ENCODE measurements at regions not wholly inside any gene's neighbourhood (a gene's known extent, or its start where the extent isn't known, plus 50 kb on each side); places are given as distances from the start of the nearest gene placed in this dataset.

- no peaks in the 10 kb centered on the region for H3K9me3 ChIP-seq (ENCODE audit: control insufficient read depth, low read depth, low read length)
- no peaks in the 10 kb centered on the region for H3K36me3 ChIP-seq (ENCODE audit: control insufficient read depth, insufficient read depth, low read length)
- DNase-seq: no peak
- H3K4me3 ChIP-seq (ENCODE audit: low read length): no peak overlapping the region
- H3K27ac ChIP-seq (ENCODE audit: low read length): no peak overlapping the region
- H3K4me1 ChIP-seq (ENCODE audit: control insufficient read depth, insufficient read depth, low read length): no peaks in the 10 kb centered on the region
- no peaks in the 10 kb centered on the region for H3K27me3 ChIP-seq (ENCODE audit: control insufficient read depth, insufficient read depth, low read length)
Observed at GRCh38 chr2:59149271-59149670, 908.1 kb upstream of the FANCL start.

GRCh38 chr2:59112258-59112657, 871.1 kb upstream of the FANCL start:
- H3K36me3 ChIP-seq (ENCODE audit: control insufficient read depth, insufficient read depth, low read length): no peaks in the 10 kb centered on the region
- no CpG with 5 or more reads among the region's 1 CpG for WGBS (ENCODE audit: insufficient coverage, low lambda C conversion rate)
- no peak overlapping the region for H3K27ac ChIP-seq (ENCODE audit: low read length)
- no peak overlapping the region for H3K4me3 ChIP-seq (ENCODE audit: low read length)
- no peaks in the 10 kb centered on the region for H3K4me1 ChIP-seq (ENCODE audit: control insufficient read depth, insufficient read depth, low read length)
- no peak for DNase-seq
- H3K27me3 ChIP-seq (ENCODE audit: control insufficient read depth, insufficient read depth, low read length): no peaks in the 10 kb centered on the region
- H3K9me3 ChIP-seq (ENCODE audit: control insufficient read depth, low read depth, low read length): no peaks in the 10 kb centered on the region

GRCh38 chr2:59096973-59097372, 855.8 kb upstream of the FANCL start:
- Histone ChIP-seq H3K36me3 (ENCODE audit: control insufficient read depth, insufficient read depth, low read length) (no peaks in the 10 kb centered on the region), H3K27me3 (ENCODE audit: control insufficient read depth, insufficient read depth, low read length) (no peaks in the 10 kb centered on the region), H3K4me3 (ENCODE audit: low read length) (no peak overlapping the region), H3K9me3 (ENCODE audit: control insufficient read depth, low read depth, low read length) (peaks cover 3% of the 10 kb centered on the region), H3K27ac (ENCODE audit: low read length) (no peak overlapping the region), H3K4me1 (ENCODE audit: control insufficient read depth, insufficient read depth, low read length) (no peaks in the 10 kb centered on the region)
- no peak for DNase-seq
- no CpG with 5 or more reads among the region's 2 CpGs for WGBS (ENCODE audit: insufficient coverage, low lambda C conversion rate)

GRCh38 chr2:59093571-59093970, 852.4 kb upstream of the FANCL start:
- DNase-seq: no peak
- H3K27me3 ChIP-seq (ENCODE audit: control insufficient read depth, insufficient read depth, low read length): no peaks in the 10 kb centered on the region
- H3K36me3 ChIP-seq (ENCODE audit: control insufficient read depth, insufficient read depth, low read length): no peaks in the 10 kb centered on the region
- WGBS (ENCODE audit: insufficient coverage, low lambda C conversion rate): 95% methylated on average over 3 of the region's 4 CpGs
- no peaks in the 10 kb centered on the region for H3K4me1 ChIP-seq (ENCODE audit: control insufficient read depth, insufficient read depth, low read length)
- peaks cover 3% of the 10 kb centered on the region for H3K9me3 ChIP-seq (ENCODE audit: control insufficient read depth, low read depth, low read length)
- H3K4me3 ChIP-seq (ENCODE audit: low read length): no peak overlapping the region
- no peak overlapping the region for H3K27ac ChIP-seq (ENCODE audit: low read length)

- 100% methylated on average over 1 of the region's 6 CpGs for WGBS (ENCODE audit: insufficient coverage, low lambda C conversion rate)
- no peak for DNase-seq
- H3K36me3 ChIP-seq (ENCODE audit: control insufficient read depth, insufficient read depth, low read length): no peaks in the 10 kb centered on the region
- H3K9me3 ChIP-seq (ENCODE audit: control insufficient read depth, low read depth, low read length): no peaks in the 10 kb centered on the region
- no peaks in the 10 kb centered on the region for H3K4me1 ChIP-seq (ENCODE audit: control insufficient read depth, insufficient read depth, low read length)
- H3K4me3 ChIP-seq (ENCODE audit: low read length): no peak overlapping the region
- no peak overlapping the region for H3K27ac ChIP-seq (ENCODE audit: low read length)
- no peaks in the 10 kb centered on the region for H3K27me3 ChIP-seq (ENCODE audit: control insufficient read depth, insufficient read depth, low read length)
Observed at GRCh38 chr2:59084326-59084725, 843.2 kb upstream of the FANCL start.

GRCh38 chr2:59083075-59083828, 842.1 kb upstream of the FANCL start:
- H3K27ac ChIP-seq (ENCODE audit: low read length): no peak overlapping the region
- no peaks in the 10 kb centered on the region for H3K36me3 ChIP-seq (ENCODE audit: control insufficient read depth, insufficient read depth, low read length)
- H3K9me3 ChIP-seq (ENCODE audit: control insufficient read depth, low read depth, low read length): no peaks in the 10 kb centered on the region
- no peak overlapping the region for H3K4me3 ChIP-seq (ENCODE audit: low read length)
- no peak for DNase-seq
- no peaks in the 10 kb centered on the region for H3K4me1 ChIP-seq (ENCODE audit: control insufficient read depth, insufficient read depth, low read length)
- no CpG with 5 or more reads among the region's 5 CpGs for WGBS (ENCODE audit: insufficient coverage, low lambda C conversion rate)
- H3K27me3 ChIP-seq (ENCODE audit: control insufficient read depth, insufficient read depth, low read length): no peaks in the 10 kb centered on the region

GRCh38 chr2:59082657-59083056, 841.5 kb upstream of the FANCL start:
- H3K4me1 ChIP-seq (ENCODE audit: control insufficient read depth, insufficient read depth, low read length): no peaks in the 10 kb centered on the region
- no peaks in the 10 kb centered on the region for H3K36me3 ChIP-seq (ENCODE audit: control insufficient read depth, insufficient read depth, low read length)
- H3K27me3 ChIP-seq (ENCODE audit: control insufficient read depth, insufficient read depth, low read length): no peaks in the 10 kb centered on the region
- no peak overlapping the region for H3K4me3 ChIP-seq (ENCODE audit: low read length)
- DNase-seq: no peak
- no peaks in the 10 kb centered on the region for H3K9me3 ChIP-seq (ENCODE audit: control insufficient read depth, low read depth, low read length)
- no peak overlapping the region for H3K27ac ChIP-seq (ENCODE audit: low read length)
- 60% methylated on average over 1 of the region's 5 CpGs for WGBS (ENCODE audit: insufficient coverage, low lambda C conversion rate)

GRCh38 chr2:59080451-59081181, 839.5 kb upstream of the FANCL start:
- Histone ChIP-seq H3K4me3 (ENCODE audit: low read length) (no peak overlapping the region), H3K4me1 (ENCODE audit: control insufficient read depth, insufficient read depth, low read length) (no peaks in the 10 kb centered on the region), H3K36me3 (ENCODE audit: control insufficient read depth, insufficient read depth, low read length) (no peaks in the 10 kb centered on the region), H3K9me3 (ENCODE audit: control insufficient read depth, low read depth, low read length) (no peaks in the 10 kb centered on the region), H3K27ac (ENCODE audit: low read length) (no peak overlapping the region), H3K27me3 (ENCODE audit: control insufficient read depth, insufficient read depth, low read length) (no peaks in the 10 kb centered on the region)
- 73% methylated on average over 3 of the region's 4 CpGs for WGBS (ENCODE audit: insufficient coverage, low lambda C conversion rate)
- DNase-seq: no peak

- DNase-seq: no peak
- no peaks in the 10 kb centered on the region for H3K9me3 ChIP-seq (ENCODE audit: control insufficient read depth, low read depth, low read length)
- H3K4me3 ChIP-seq (ENCODE audit: low read length): no peak overlapping the region
- no CpG with 5 or more reads among the region's 6 CpGs for WGBS (ENCODE audit: insufficient coverage, low lambda C conversion rate)
- H3K27ac ChIP-seq (ENCODE audit: low read length): no peak overlapping the region
- no peaks in the 10 kb centered on the region for H3K4me1 ChIP-seq (ENCODE audit: control insufficient read depth, insufficient read depth, low read length)
- no peaks in the 10 kb centered on the region for H3K36me3 ChIP-seq (ENCODE audit: control insufficient read depth, insufficient read depth, low read length)
- H3K27me3 ChIP-seq (ENCODE audit: control insufficient read depth, insufficient read depth, low read length): no peaks in the 10 kb centered on the region
Observed at GRCh38 chr2:59077981-59078531, 836.9 kb upstream of the FANCL start.

- Histone ChIP-seq H3K36me3 (ENCODE audit: control insufficient read depth, insufficient read depth, low read length) (no peaks in the 10 kb centered on the region), H3K27me3 (ENCODE audit: control insufficient read depth, insufficient read depth, low read length) (no peaks in the 10 kb centered on the region), H3K27ac (ENCODE audit: low read length) (no peak overlapping the region), H3K4me3 (ENCODE audit: low read length) (no peak overlapping the region), H3K4me1 (ENCODE audit: control insufficient read depth, insufficient read depth, low read length) (no peaks in the 10 kb centered on the region), H3K9me3 (ENCODE audit: control insufficient read depth, low read depth, low read length) (no peaks in the 10 kb centered on the region)
- no peak for DNase-seq
- 88% methylated on average over 1 of the region's 6 CpGs for WGBS (ENCODE audit: insufficient coverage, low lambda C conversion rate)
Observed at GRCh38 chr2:59077026-59077725, 836.1 kb upstream of the FANCL start.

Measured in large intestine (tissue), 3 donors.